Loucy (cell line): ENCODE measurements at regions not wholly inside any gene's neighbourhood (a gene's known extent, or its start where the extent isn't known, plus 50 kb on each side); places are given as distances from the start of the nearest gene placed in this dataset.

Source experiments
- H2AFZ ChIP-seq: fragments of 200-600 bp; sonication (generic); 2 replicates; pipeline ENCODE4 v1.6.0; 2016; ENCODE audit warnings: antibody characterized with exemption, mild to moderate bottlenecking, low read length, moderate library complexity
- H3F3A ChIP-seq: fragments of 200-600 bp; 2 replicates; pipeline ENCODE4 v1.6.0; 2016; ENCODE audit warnings: antibody characterized with exemption, low read depth, mild to moderate bottlenecking
- H3K27me3 ChIP-seq: fragments of 200-600 bp; sonication (generic); 2 replicates; pipeline ENCODE4 v1.6.1; 2014; ENCODE audit warnings: low read length, mild to moderate bottlenecking; ENCODE audit not compliant: insufficient read depth, poor library complexity, severe bottlenecking
- H3K36me3 ChIP-seq: fragments of 200-600 bp; sonication (generic); 2 replicates; pipeline ENCODE4 v1.6.1; 2016; ENCODE audit warnings: low read length; ENCODE audit not compliant: insufficient read depth
- H3K4me1 ChIP-seq: fragments of 200-600 bp; sonication (generic); 2 replicates; pipeline ENCODE4 v1.5.1; 2014; ENCODE audit warnings: low read length, mild to moderate bottlenecking; ENCODE audit not compliant: insufficient read depth, poor library complexity, severe bottlenecking
- H3K4me2 ChIP-seq: fragments of 200-600 bp; sonication (generic); 2 replicates; pipeline ENCODE4 v1.6.0; 2014; ENCODE audit warnings: antibody characterized with exemption, low read length, low read depth, mild to moderate bottlenecking; ENCODE audit not compliant: poor library complexity, severe bottlenecking
- H3K4me3 ChIP-seq: fragments of 200-600 bp; sonication (generic); 2 replicates; pipeline ENCODE4 v1.5.1; 2014; ENCODE audit warnings: low read length, mild to moderate bottlenecking, mixed read lengths; ENCODE audit not compliant: poor library complexity, severe bottlenecking
- H3K79me2 ChIP-seq: fragments of 200-600 bp; sonication (generic); 2 replicates; pipeline ENCODE4 v1.6.1; 2014; ENCODE audit warnings: low read length; ENCODE audit not compliant: insufficient read depth
- H3K9ac ChIP-seq: fragments of 200-600 bp; sonication (generic); 2 replicates; pipeline ENCODE4 v1.6.0; 2014; ENCODE audit warnings: mild to moderate bottlenecking, low read depth, low read length, moderate library complexity; ENCODE audit not compliant: poor library complexity, severe bottlenecking
- H3K9me2 ChIP-seq: fragments of 200-600 bp; sonication (generic); replicated peaks from 2 replicates; pipeline ENCODE4 v1.6.1; 2016; ENCODE audit warnings: low read depth, low read length, mixed read lengths
- H3K9me3 ChIP-seq: fragments of 200-600 bp; sonication (generic); 2 replicates; pipeline ENCODE4 v1.6.1; 2014; ENCODE audit warnings: mild to moderate bottlenecking, antibody characterized with exemption, low read length, low read depth; ENCODE audit not compliant: insufficient read depth
- H4K20me1 ChIP-seq: fragments of 200-600 bp; sonication (generic); 2 replicates; pipeline ENCODE4 v1.6.0; 2014; ENCODE audit warnings: antibody characterized with exemption, low read length, mild to moderate bottlenecking; ENCODE audit not compliant: insufficient read depth, poor library complexity, severe bottlenecking
- CTCF ChIP-seq: fragments of 200-600 bp; sonication (generic); conservative IDR thresholded peaks from 2 replicates; pipeline ENCODE4 v1.5.1; 2014; ENCODE audit warnings: mild to moderate bottlenecking, antibody characterized with exemption, low read length
- EZH2phosphoT487 ChIP-seq: fragments of 200-600 bp; IDR thresholded peaks from 2 replicates; pipeline ENCODE4 v1.6.1; 2018; ENCODE audit warnings: antibody characterized with exemption, mild to moderate bottlenecking, moderate library complexity, borderline replicate concordance

- no peak overlapping the region for H3K4me3 ChIP-seq
- H3K9ac ChIP-seq, result no peak overlapping the region
- no peaks in the 10 kb centered on the region for H3F3A ChIP-seq
- no peaks in the 10 kb centered on the region for H3K9me2 ChIP-seq
- H3K27me3 ChIP-seq, result no peaks in the 10 kb centered on the region
- no peaks in the 10 kb centered on the region for H3K4me1 ChIP-seq
- TF ChIP-seq CTCF (no peak), EZH2phosphoT487 (no peak)
- H3K36me3 ChIP-seq, result no peaks in the 10 kb centered on the region
- H4K20me1 ChIP-seq, result no peaks in the 10 kb centered on the region
- H3K79me2 ChIP-seq, result no peaks in the 10 kb centered on the region
- no peaks in the 10 kb centered on the region for H3K9me3 ChIP-seq
- no peak overlapping the region for H2AFZ ChIP-seq
- no peak overlapping the region for H3K4me2 ChIP-seq
These were observed 323.1 kb downstream of the NKX6-1 start for GRCh38 chr4:84176016-84176415.

- H3K36me3 ChIP-seq, result no peaks in the 10 kb centered on the region
- no peak overlapping the region for H2AFZ ChIP-seq
- no peaks in the 10 kb centered on the region for H3K9me2 ChIP-seq
- H3K4me2 ChIP-seq, result no peak overlapping the region
- H3K79me2 ChIP-seq, result no peaks in the 10 kb centered on the region
- no peak overlapping the region for H3K4me3 ChIP-seq
- H3K9ac ChIP-seq, result no peak overlapping the region
- TF ChIP-seq EZH2phosphoT487, result no peak
- H4K20me1 ChIP-seq, result no peaks in the 10 kb centered on the region
- no peaks in the 10 kb centered on the region for H3K27me3 ChIP-seq
- H3K9me3 ChIP-seq, result no peaks in the 10 kb centered on the region
- no peaks in the 10 kb centered on the region for H3K4me1 ChIP-seq
- H3F3A ChIP-seq, result no peaks in the 10 kb centered on the region
These were observed 327.2 kb downstream of the NKX6-1 start for GRCh38 chr4:84171871-84172270.

GRCh38 chr4:84167564-84167963 lies 331.5 kb downstream of the NKX6-1 start:
- Histone ChIP-seq H3K9ac (no peak overlapping the region), H3K27me3 (no peaks in the 10 kb centered on the region), H3K4me3 (no peak overlapping the region), H3K79me2 (no peaks in the 10 kb centered on the region), H3K4me1 (no peaks in the 10 kb centered on the region), H3K36me3 (no peaks in the 10 kb centered on the region), H3K4me2 (no peak overlapping the region), H2AFZ (no peak overlapping the region), H3K9me2 (no peaks in the 10 kb centered on the region), H3K9me3 (no peaks in the 10 kb centered on the region), H3F3A (no peaks in the 10 kb centered on the region), H4K20me1 (no peaks in the 10 kb centered on the region)
- TF ChIP-seq CTCF (no peak), EZH2phosphoT487 (no peak)

- H3K9me2 ChIP-seq, result no peaks in the 10 kb centered on the region
- H4K20me1 ChIP-seq, result no peaks in the 10 kb centered on the region
- H3K27me3 ChIP-seq, result no peaks in the 10 kb centered on the region
- no peaks in the 10 kb centered on the region for H3K4me1 ChIP-seq
- H3K9me3 ChIP-seq, result no peaks in the 10 kb centered on the region
- no peak overlapping the region for H2AFZ ChIP-seq
- H3F3A ChIP-seq, result no peaks in the 10 kb centered on the region
- H3K4me2 ChIP-seq, result no peak overlapping the region
- no peaks in the 10 kb centered on the region for H3K79me2 ChIP-seq
- H3K36me3 ChIP-seq, result no peaks in the 10 kb centered on the region
- H3K9ac ChIP-seq, result no peak overlapping the region
- TF ChIP-seq EZH2phosphoT487, result no peak
- H3K4me3 ChIP-seq, result no peak overlapping the region
These were observed 332.0 kb downstream of the NKX6-1 start for GRCh38 chr4:84167093-84167492.
